Amygdala (tissue), 56 donors: ENCODE measurements at regions not wholly inside any gene's neighbourhood (a gene's known extent, or its start where the extent isn't known, plus 50 kb on each side); places are given as distances from the start of the nearest gene placed in this dataset.
A peak's percentile ranks its signal among the peaks of the same experiment; 100 is the strongest.

Experiments used
- DNase-seq, 56 donors: peaks; one replicate each; lab custom pipeline; 2025; lab: John Stamatoyannopoulos, UW

- no peak for DNase-seq
Observed at GRCh38 chr12:115660211-115660805, 617.2 kb downstream of the MED13L start.

- no peak for DNase-seq
Observed at GRCh38 chr12:115659422-115659821, 618.1 kb downstream of the MED13L start.

DNA sequence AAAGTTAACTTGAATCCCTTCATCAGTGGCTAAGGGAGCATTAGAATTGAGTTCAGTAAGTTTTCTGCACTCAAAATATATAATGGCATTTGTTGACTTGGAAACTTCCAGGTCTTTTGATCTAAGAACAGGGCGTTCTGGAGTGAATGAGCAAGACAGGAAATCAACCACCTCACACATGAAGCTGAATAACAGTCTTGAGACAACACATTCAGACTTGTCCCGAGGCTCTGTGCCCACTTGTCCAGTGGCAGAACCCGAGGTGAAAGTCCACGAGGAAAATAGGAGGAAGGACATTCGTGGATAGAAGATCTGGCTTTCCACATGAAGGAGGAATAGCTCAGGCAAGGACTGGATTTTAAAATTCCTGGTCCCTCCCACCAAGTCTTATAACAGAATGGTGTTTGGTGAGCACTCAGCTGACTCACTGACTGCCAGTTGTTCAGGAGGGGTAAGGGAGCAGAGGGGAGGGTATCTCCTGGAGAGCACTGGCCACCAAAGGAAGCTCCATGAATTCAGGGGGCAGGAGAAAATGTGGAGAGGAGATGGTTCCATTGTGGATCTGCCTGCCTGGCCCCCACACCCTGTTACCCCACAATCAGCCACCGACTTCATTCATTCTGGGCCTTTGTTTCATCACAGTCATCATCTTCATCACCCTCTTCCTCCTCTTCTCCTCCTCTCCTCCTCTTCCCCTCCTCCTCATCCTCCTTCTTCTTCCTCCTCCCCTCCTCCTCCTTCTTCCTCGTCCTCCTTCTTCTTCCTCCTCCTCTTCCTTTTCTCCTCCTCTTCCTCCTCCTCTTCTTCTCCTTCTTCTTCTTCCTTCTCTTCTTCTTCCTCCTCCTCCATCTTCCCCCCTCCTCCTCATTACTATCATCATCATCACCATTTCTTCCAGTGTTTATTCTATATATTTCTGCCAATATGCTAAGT is 620.1 kb downstream of the MED13L start:
- no peak for DNase-seq

GRCh38 chr12:115650026-115650425 is 627.5 kb downstream of the MED13L start:
- DNase-seq: no peak

DNA sequence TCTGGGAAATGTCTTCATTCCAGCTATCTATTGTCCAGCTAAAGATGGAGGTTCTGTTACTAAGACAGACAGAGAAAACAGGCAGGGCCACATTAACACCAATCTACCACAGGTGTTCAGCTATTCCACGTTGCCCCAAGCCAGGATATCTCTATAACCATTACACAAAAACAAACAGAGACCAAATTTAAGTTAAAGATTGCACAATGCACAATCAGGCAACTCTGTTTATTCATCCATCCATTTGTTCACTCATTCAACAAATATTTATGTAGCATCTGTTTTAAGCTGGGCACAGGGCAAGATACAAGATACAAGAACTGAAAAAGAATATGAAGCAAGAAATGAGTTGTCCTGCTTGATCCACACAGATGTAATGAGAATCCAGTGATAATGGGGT is 629.0 kb downstream of the MED13L start:
- DNase-seq: no peak

DNA sequence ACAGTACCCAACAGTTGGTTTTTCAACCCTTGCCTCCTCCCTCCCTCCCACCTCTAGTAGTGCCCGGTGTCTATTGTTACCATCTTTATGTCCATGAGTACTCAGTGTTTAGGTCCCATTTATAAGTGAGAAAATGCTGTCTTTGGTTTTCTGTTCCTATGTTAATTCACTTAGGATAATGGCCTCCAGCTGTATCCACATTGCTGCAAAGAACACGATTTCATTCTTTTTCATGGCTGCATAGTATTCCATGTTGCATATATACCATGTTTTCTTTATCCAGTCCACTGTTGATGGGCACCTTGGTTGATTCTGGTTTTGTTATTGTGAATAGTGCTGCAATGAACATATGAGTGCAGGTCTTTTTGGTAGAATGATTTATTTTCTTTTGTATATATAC is 631.3 kb downstream of the MED13L start:
- DNase-seq: no peak

DNA sequence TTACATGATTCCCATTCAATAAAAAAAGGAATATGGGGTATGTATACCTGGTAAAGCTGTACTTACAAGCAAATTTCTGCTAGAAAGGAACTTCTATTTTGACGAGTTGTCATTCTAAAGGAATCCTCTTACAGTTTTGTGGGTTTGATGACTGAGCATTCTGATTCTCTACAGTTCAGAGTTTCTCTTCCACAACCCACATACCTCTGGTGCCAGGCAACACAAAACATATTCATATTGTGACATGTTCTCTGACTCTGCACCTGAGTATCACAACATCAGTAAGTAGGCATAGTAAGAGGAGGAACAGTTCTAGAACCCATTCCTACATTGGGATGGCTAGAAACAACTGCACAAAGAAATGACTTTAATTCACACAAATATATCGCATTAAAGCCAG is 636.6 kb downstream of the MED13L start:
- DNase-seq: no peak

GRCh38 chr12:115639648-115640012 is 637.9 kb downstream of the MED13L start:
- DNase-seq: no peak

GRCh38 chr12:115638733-115639647 is 638.5 kb downstream of the MED13L start:
- DNase-seq: no peak

GRCh38 chr12:115636546-115636945 is 640.9 kb downstream of the MED13L start:
- no peak for DNase-seq

- no peak for DNase-seq
Observed at GRCh38 chr12:115632308-115632707, 645.2 kb downstream of the MED13L start.

- DNase-seq: no peak
Observed at GRCh38 chr12:115630136-115630535, 647.4 kb downstream of the MED13L start.

- no peak for DNase-seq
Observed at GRCh38 chr12:115626210-115626609, 651.3 kb downstream of the MED13L start.

DNA sequence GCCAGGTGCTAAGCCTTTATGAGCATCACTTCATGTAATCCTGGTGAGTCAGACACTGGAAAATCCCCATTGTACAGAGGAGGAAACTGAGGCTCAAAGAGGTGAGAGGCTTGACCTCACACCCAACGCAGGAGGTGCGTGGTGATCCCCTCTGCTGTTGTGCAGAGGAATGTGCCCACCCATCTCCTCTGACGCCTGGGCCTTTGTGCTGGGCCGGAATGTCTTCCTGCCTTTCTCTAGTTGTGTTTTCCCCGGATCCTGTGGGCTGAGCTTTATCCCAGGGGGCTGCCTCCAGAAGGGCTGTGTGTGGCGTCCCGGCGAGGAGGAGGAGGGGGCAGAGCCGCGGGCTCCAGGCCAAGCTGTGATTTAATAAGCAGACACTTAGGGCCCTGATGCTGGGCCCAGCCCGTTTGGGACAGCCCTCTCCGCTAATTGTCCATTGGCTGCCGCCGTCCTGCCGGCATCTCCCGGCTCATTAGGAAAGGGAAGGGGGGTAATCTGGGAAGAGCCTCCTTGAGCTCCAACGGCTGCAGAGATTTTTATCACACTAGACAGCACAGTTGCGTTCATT is 653.6 kb downstream of the MED13L start:
- no peak for DNase-seq

DNA sequence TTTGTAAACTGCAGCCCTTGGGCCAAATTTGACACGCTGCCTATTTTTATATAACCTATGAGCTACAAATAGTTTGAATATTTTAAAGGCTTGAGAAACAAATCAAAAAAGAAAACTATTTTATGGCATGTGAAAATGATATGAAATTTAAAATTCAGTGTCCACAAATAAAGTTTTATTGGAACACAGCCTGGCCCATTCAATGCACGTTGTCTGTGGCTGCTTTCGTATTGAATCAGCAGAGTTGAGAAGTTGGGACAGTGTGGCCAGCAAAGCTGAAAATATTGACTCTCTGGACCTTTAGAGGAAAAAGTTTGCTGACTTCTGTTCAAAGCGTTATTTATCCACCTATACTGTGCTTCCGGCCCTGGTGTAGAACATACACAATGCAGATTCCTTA is 654.2 kb downstream of the MED13L start:
- DNase-seq: no peak

- no peak for DNase-seq
Observed at GRCh38 chr12:115620816-115621215, 656.7 kb downstream of the MED13L start.

DNA sequence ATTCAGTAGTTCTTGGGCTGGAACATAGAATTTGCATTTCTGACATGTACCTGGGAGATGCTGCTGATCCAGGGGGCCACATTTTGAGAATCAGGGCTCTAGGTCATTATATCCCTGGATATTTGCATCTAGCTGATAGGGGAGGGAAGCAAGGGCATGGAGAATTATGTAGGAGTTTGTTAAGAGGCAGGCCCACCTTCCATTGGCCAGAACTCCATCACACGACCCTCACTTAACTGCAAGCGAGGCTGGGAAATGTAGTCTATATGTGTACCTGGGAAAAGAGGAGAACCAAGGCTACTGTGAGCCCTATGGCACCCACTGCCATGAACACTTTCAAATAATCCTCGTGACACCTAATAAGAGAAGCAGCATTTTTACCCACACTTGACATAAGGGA is 657.6 kb downstream of the MED13L start:
- no peak for DNase-seq

- no peak for DNase-seq
Observed at GRCh38 chr12:115619061-115619460, 658.4 kb downstream of the MED13L start.

DNA sequence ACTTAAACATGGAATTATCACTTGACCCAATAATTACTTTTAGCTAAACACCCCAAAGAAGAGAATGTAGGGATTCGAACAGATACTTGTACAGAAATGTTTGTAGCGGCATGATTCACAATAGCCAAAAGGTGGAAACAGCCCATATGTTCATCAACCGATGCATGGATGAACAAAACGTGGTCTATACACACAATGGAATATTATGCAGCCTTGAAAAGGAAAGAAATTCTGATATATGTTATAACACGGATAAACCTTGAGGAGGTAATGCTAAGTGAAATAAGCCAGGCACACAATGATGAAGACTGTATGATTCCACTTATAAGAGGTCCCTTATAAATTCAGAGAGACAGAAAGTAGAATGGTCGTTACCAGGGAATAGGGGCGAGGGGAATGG is 659.4 kb downstream of the MED13L start:
- DNase-seq: no peak

DNA sequence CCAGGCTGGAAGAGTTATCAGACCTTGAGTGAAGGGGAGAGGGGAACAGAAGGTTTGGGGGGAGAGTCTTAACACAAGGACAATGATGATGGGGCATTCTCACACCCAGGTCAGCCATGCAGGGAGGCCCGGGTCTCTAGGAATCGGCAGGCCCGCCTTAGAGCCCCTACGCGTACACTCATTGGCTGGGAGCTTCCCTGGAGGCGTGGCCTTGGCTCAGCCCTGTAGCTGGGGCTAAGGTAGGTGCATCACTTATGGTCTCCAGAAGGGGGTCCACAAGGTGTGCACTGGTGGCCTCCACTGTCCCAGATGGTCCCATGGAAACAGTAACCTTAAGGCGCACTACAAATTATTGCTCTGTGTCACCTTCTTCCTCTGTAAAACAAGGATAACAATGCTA is 660.1 kb downstream of the MED13L start:
- DNase-seq: no peak

- DNase-seq: peak in 4 of 56 donors; percentile 0 to 15 (median 4)
Observed at GRCh38 chr12:115611477-115611876, 666.0 kb downstream of the MED13L start.
